NCI-H1092 treated with DMSO at 0.1 percent for 48 hours (cell line): ENCODE measurements at regions not wholly inside any gene's neighbourhood (a gene's known extent, or its start where the extent isn't known, plus 50 kb on each side); places are given as distances from the start of the nearest gene placed in this dataset.
"Not testable (repeated sequence)": the region's sequence is repeated elsewhere in the genome, so short reads cannot be mapped to it uniquely, and the experiment has no call there.

ENCODE experiments used
- DNase-seq: peaks from one replicate; lab custom pipeline; 2025; lab: John Stamatoyannopoulos, UW

GRCh38 chr12:67077617-67078016, 191.5 kb upstream of the CAND1 start:
- DNase-seq: no peak

GRCh38 chr12:67078957-67079356, 190.2 kb upstream of the CAND1 start:
- no peak for DNase-seq

GRCh38 chr12:67080637-67081036, 188.5 kb upstream of the CAND1 start:
- no peak for DNase-seq

- DNase-seq: no peak
Measured at GRCh38 chr12:67082221-67082620, 186.9 kb upstream of the CAND1 start.

GRCh38 chr12:67085699-67086098, 183.5 kb upstream of the CAND1 start:
- DNase-seq: no peak

GRCh38 chr12:67086116-67086515, 183.0 kb upstream of the CAND1 start:
- no peak for DNase-seq

- DNase-seq: no peak
Measured at GRCh38 chr12:67088401-67089118, 180.6 kb upstream of the CAND1 start.

- no peak for DNase-seq
Measured at GRCh38 chr12:67091204-67091603, 178.0 kb upstream of the CAND1 start.

- no peak for DNase-seq
Measured at GRCh38 chr12:67091678-67092077, 177.5 kb upstream of the CAND1 start.

GRCh38 chr12:67092934-67093333, 176.2 kb upstream of the CAND1 start:
- not testable (repeated sequence) for DNase-seq

- DNase-seq: no peak
Measured at GRCh38 chr12:67096533-67097318, 172.4 kb upstream of the CAND1 start.

GRCh38 chr12:67099858-67100257, 169.3 kb upstream of the CAND1 start:
- no peak for DNase-seq

- DNase-seq: no peak
Measured at GRCh38 chr12:67103521-67103920, 165.6 kb upstream of the CAND1 start.

- DNase-seq: no peak
Measured at GRCh38 chr12:67107235-67107634, 161.9 kb upstream of the CAND1 start.

- no peak for DNase-seq
Measured at GRCh38 chr12:67107751-67108269, 161.3 kb upstream of the CAND1 start.

- not testable (repeated sequence) for DNase-seq
Measured at GRCh38 chr12:67110345-67110744, 158.8 kb upstream of the CAND1 start.

GRCh38 chr12:67111182-67111581, 158.0 kb upstream of the CAND1 start:
- no peak for DNase-seq

GRCh38 chr12:67112586-67112985, 156.6 kb upstream of the CAND1 start:
- no peak for DNase-seq

GRCh38 chr12:67116134-67116533, 153.0 kb upstream of the CAND1 start:
- DNase-seq: no peak

- DNase-seq: no peak
Measured at GRCh38 chr12:67122584-67122983, 146.6 kb upstream of the CAND1 start.

GRCh38 chr12:67137256-67137655, 131.9 kb upstream of the CAND1 start:
- no peak for DNase-seq

- DNase-seq: no peak
Measured at GRCh38 chr12:67141296-67142018, 127.7 kb upstream of the CAND1 start.

- no peak for DNase-seq
Measured at GRCh38 chr12:67145692-67146091, 123.5 kb upstream of the CAND1 start.
